ENCODE measurements at regions not wholly inside any gene's neighbourhood (a gene's known extent, or its start where the extent isn't known, plus 50 kb on each side); places are given as distances from the start of the nearest gene placed in this dataset.

GRCh38 chr21:14598065-14598464, 52.0 kb upstream of the SAMSN1 start:
- DNase-seq (no peak), ATAC-seq (ENCODE audit: low FRiP score in 2 of 2) (no peak)
- Histone ChIP-seq H3K4me3 (no peak overlapping the region), H3K9me3 (no peaks in the 10 kb centered on the region), H3K4me1 (peaks cover 0 to 5% (median 2%) of the 10 kb centered on the region in 4 donors), H3K27me3 (no peaks in the 10 kb centered on the region), H3K27ac (no peak overlapping the region), H3K36me3 (no peaks in the 10 kb centered on the region)
- TF ChIP-seq POLR2A (IDR thresholded peaks at IDR 0.05) (no peak), POLR2AphosphoS5 (IDR thresholded peaks at IDR 0.05) (no peak), EP300 (IDR thresholded peaks at IDR 0.05) (no peak), CTCF (IDR thresholded peaks at IDR 0.05) (no peak)
